DND-41 (cell line): ENCODE measurements at regions not wholly inside any gene's neighbourhood (a gene's known extent, or its start where the extent isn't known, plus 50 kb on each side); places are given as distances from the start of the nearest gene placed in this dataset.

Source experiments
- ATAC-seq: fragments of 200-7000 bp; cut with Tn5 transposase; 3 replicates; pipeline ENCODE4 v1.9.1; 2021; ENCODE audit warnings: low read depth; ENCODE audit not compliant: insufficient read depth
- DNase-seq: peaks from one replicate; pipeline ENCODE4 v3.0.0-alpha.2; 2020
- H2AFZ ChIP-seq: 2 replicates; pipeline ENCODE4 v1.6.0; 2012; ENCODE audit warnings: low read depth, low read length
- H3K27ac ChIP-seq: 2 replicates; pipeline ENCODE4 v1.5.1; 2012; ENCODE audit warnings: low read length, inconsistent platforms
- H3K27me3 ChIP-seq: fragments of 200-600 bp; sonication (generic); 2 replicates; pipeline ENCODE4 v1.6.0; 2012; ENCODE audit warnings: low read length, mild to moderate bottlenecking, inconsistent platforms; ENCODE audit not compliant: insufficient read depth, poor library complexity
- H3K36me3 ChIP-seq: 2 replicates; pipeline ENCODE4 v1.5.1; 2012; ENCODE audit warnings: low read length, inconsistent platforms; ENCODE audit not compliant: insufficient read depth
- H3K4me1 ChIP-seq: 2 replicates; pipeline ENCODE4 v1.5.1; 2012; ENCODE audit warnings: mild to moderate bottlenecking, low read length; ENCODE audit not compliant: insufficient read depth
- H3K4me2 ChIP-seq: 2 replicates; pipeline ENCODE4 v1.6.0; 2012; ENCODE audit warnings: mild to moderate bottlenecking, moderate library complexity, low read length, inconsistent platforms; ENCODE audit not compliant: insufficient read depth
- H3K4me3 ChIP-seq, 2 experiments: fragments of 200-600 bp in 1 of 2; shearing (Covaris generic) in 1 of 2; 2 replicates each; pipeline ENCODE4 v1.5.1; 2012 to 2016; ENCODE audit warnings: inconsistent platforms in 2 of 2, low read length in 2 of 2, mild to moderate bottlenecking in 2 of 2, low read depth in 1 of 2, moderate library complexity in 1 of 2
- H3K79me2 ChIP-seq: 2 replicates; pipeline ENCODE4 v1.6.0; 2012; ENCODE audit warnings: low read length, inconsistent platforms; ENCODE audit not compliant: insufficient read depth
- H3K9ac ChIP-seq: 2 replicates; pipeline ENCODE4 v1.6.0; 2012; ENCODE audit warnings: low read depth, mild to moderate bottlenecking, inconsistent platforms, low read length, moderate library complexity
- H3K9me3 ChIP-seq: 2 replicates; pipeline ENCODE4 v1.5.1; 2012; ENCODE audit warnings: low read length, moderate library complexity, mild to moderate bottlenecking, inconsistent platforms; ENCODE audit not compliant: insufficient read depth, severe bottlenecking
- H4K20me1 ChIP-seq: 2 replicates; pipeline ENCODE4 v1.6.0; 2012; ENCODE audit warnings: low read length; ENCODE audit not compliant: insufficient read depth
- EZH2 ChIP-seq: IDR thresholded peaks from 3 replicates; pipeline ENCODE4 v1.6.1; 2012; ENCODE audit warnings: borderline replicate concordance, low read depth, mild to moderate bottlenecking, moderate library complexity, low read length, inconsistent platforms; ENCODE audit not compliant: severe bottlenecking
- TF ChIP-seq, protein P1 (sequence below): IDR thresholded peaks from 2 replicates; pipeline ENCODE4 v1.5.1; 2012; ENCODE audit warnings: borderline replicate concordance, low read length, moderate library complexity, mild to moderate bottlenecking; ENCODE audit not compliant: poor library complexity, severe bottlenecking; ENCODE audit errors: extremely low read depth

DNA sequence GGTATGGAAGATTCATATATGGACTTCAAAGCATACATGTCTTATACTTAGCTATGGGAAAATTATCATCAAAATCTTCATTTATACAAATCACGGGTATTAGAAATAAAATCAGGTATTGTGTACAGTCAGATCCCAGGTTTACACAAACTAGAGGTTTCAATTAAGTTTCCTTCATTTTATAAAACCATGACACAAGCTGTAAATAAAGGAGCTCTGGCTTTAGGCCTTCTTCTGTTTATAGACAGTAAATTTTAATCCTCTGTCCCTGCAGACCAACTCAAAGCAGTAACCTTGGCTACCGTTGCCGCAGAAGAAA lies 68.8 kb upstream of the CHD2 start:
- H3K79me2 ChIP-seq: peaks cover 5% of the 10 kb centered on the region
- no peaks in the 10 kb centered on the region for H3K36me3 ChIP-seq
- peak overlapping the region in 1 of 2 experiments; percentile 46; a peak in 3 of 4 replicates for H3K4me3 ChIP-seq
- peak overlapping the region; percentile 65 for H3K4me2 ChIP-seq
- ATAC-seq (no peak), DNase-seq (no peak)
- peaks cover 35% of the 10 kb centered on the region for H3K4me1 ChIP-seq
- no peaks in the 10 kb centered on the region for H4K20me1 ChIP-seq
- H3K27me3 ChIP-seq: no peaks in the 10 kb centered on the region
- no peak for TF ChIP-seq EZH2
- TF ChIP-seq, protein P1, sequence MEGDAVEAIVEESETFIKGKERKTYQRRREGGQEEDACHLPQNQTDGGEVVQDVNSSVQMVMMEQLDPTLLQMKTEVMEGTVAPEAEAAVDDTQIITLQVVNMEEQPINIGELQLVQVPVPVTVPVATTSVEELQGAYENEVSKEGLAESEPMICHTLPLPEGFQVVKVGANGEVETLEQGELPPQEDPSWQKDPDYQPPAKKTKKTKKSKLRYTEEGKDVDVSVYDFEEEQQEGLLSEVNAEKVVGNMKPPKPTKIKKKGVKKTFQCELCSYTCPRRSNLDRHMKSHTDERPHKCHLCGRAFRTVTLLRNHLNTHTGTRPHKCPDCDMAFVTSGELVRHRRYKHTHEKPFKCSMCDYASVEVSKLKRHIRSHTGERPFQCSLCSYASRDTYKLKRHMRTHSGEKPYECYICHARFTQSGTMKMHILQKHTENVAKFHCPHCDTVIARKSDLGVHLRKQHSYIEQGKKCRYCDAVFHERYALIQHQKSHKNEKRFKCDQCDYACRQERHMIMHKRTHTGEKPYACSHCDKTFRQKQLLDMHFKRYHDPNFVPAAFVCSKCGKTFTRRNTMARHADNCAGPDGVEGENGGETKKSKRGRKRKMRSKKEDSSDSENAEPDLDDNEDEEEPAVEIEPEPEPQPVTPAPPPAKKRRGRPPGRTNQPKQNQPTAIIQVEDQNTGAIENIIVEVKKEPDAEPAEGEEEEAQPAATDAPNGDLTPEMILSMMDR: no peak
- peak overlapping the region; percentile 49 for H2AFZ ChIP-seq
- H3K9ac ChIP-seq: peak overlapping the region; percentile 77
- no peaks in the 10 kb centered on the region for H3K9me3 ChIP-seq
- H3K27ac ChIP-seq: peak overlapping the region; percentile 97

GRCh38 chr15:92831655-92832328 lies 68.3 kb upstream of the CHD2 start:
- Histone ChIP-seq H3K27me3 (no peaks in the 10 kb centered on the region), H3K27ac (peak overlapping the region; percentile 97), H3K36me3 (no peaks in the 10 kb centered on the region), H3K4me1 (peaks cover 35% of the 10 kb centered on the region), H3K79me2 (peaks cover 5% of the 10 kb centered on the region), H3K4me2 (peak overlapping the region; percentile 65), H3K9ac (peak overlapping the region; percentile 77), H3K4me3 (peak overlapping the region in 1 of 2 experiments; percentile 46; a peak in 3 of 4 replicates), H4K20me1 (no peaks in the 10 kb centered on the region), H3K9me3 (no peaks in the 10 kb centered on the region), H2AFZ (peak overlapping the region; percentile 49)
- TF ChIP-seq EZH2: no peak
- TF ChIP-seq, protein P1: no peak
- peak; percentile 96 for DNase-seq
- peak; percentile 98 for ATAC-seq

DNA sequence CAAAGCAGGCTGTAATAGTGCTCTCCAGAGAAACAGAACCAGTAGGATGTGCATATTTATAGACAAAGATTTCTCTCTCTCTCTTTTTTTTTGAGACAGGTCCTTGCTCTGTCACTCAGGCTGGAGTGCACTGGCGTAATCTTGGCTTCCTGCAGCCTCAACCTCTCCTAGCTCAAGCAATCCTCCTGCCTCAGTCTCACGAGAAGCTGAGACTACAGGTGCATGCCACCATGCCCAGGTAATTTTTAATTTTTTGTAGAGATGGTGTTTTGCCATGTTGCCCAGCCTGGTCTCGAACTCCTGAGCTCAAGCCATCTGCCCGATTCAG lies 67.1 kb upstream of the CHD2 start:
- DNase-seq: no peak
- no peaks in the 10 kb centered on the region for H3K9me3 ChIP-seq
- H4K20me1 ChIP-seq: no peaks in the 10 kb centered on the region
- H3K27me3 ChIP-seq: no peaks in the 10 kb centered on the region
- no peak for ATAC-seq
- H3K27ac ChIP-seq: peak overlapping the region; percentile 97
- H3K9ac ChIP-seq: peak overlapping the region; percentile 77
- H3K36me3 ChIP-seq: no peaks in the 10 kb centered on the region
- TF ChIP-seq, protein P1: no peak
- no peak for TF ChIP-seq EZH2
- H3K4me1 ChIP-seq: peaks cover 38% of the 10 kb centered on the region
- peaks cover 5% of the 10 kb centered on the region for H3K79me2 ChIP-seq
- peak overlapping the region; percentile 53 for H2AFZ ChIP-seq
- peak overlapping the region; percentile 65; the same call in 1 of the 2 replicates for H3K4me2 ChIP-seq
- no peak overlapping the region for H3K4me3 ChIP-seq
